DMS79 treated with DMSO at 0.1 percent for 48 hours (cell line): ENCODE measurements at regions not wholly inside any gene's neighbourhood (a gene's known extent, or its start where the extent isn't known, plus 50 kb on each side); places are given as distances from the start of the nearest gene placed in this dataset.
"Not testable (repeated sequence)": the region's sequence is repeated elsewhere in the genome, so short reads cannot be mapped to it uniquely, and the experiment has no call there.

Experiments used
- DNase-seq: peaks from one replicate; lab custom pipeline; 2025; lab: John Stamatoyannopoulos, UW

GRCh38 chr3:102336130-102336529 lies 98.7 kb upstream of the ZPLD1 start:
- no peak for DNase-seq

GRCh38 chr3:102339671-102340070 lies 95.1 kb upstream of the ZPLD1 start:
- no peak for DNase-seq

GRCh38 chr3:102346897-102347296 lies 87.9 kb upstream of the ZPLD1 start:
- DNase-seq = no peak

- DNase-seq = no peak
Measured at GRCh38 chr3:102348904-102349303, 85.9 kb upstream of the ZPLD1 start.

GRCh38 chr3:102353148-102353547 lies 81.7 kb upstream of the ZPLD1 start:
- no peak for DNase-seq

GRCh38 chr3:102353805-102354204 lies 81.0 kb upstream of the ZPLD1 start:
- DNase-seq = no peak

- DNase-seq = no peak
Measured at GRCh38 chr3:102354818-102355515, 79.8 kb upstream of the ZPLD1 start.

GRCh38 chr3:102356506-102356905 lies 78.3 kb upstream of the ZPLD1 start:
- no peak for DNase-seq

- DNase-seq = not testable (repeated sequence)
Measured at GRCh38 chr3:102357313-102357712, 77.5 kb upstream of the ZPLD1 start.

- DNase-seq = no peak
Measured at GRCh38 chr3:102360183-102360860, 74.5 kb upstream of the ZPLD1 start.

GRCh38 chr3:102361101-102361500 lies 73.7 kb upstream of the ZPLD1 start:
- no peak for DNase-seq

- DNase-seq = not testable (repeated sequence)
Measured at GRCh38 chr3:102366116-102366515, 68.7 kb upstream of the ZPLD1 start.

- no peak for DNase-seq
Measured at GRCh38 chr3:102374863-102375634, 59.8 kb upstream of the ZPLD1 start.

- no peak for DNase-seq
Measured at GRCh38 chr3:102378216-102378615, 56.6 kb upstream of the ZPLD1 start.

- DNase-seq = not testable (repeated sequence)
Measured at GRCh38 chr3:102382201-102382600, 52.6 kb upstream of the ZPLD1 start.
